HPDE6-E6E7 (cell line): ENCODE measurements at regions not wholly inside any gene's neighbourhood (a gene's known extent, or its start where the extent isn't known, plus 50 kb on each side); places are given as distances from the start of the nearest gene placed in this dataset.

Experiments
- DNase-seq: peaks from one replicate; pipeline ENCODE4 v3.0.0; 2011; ENCODE audit warnings: missing footprints; ENCODE audit errors: extremely low spot score

DNA sequence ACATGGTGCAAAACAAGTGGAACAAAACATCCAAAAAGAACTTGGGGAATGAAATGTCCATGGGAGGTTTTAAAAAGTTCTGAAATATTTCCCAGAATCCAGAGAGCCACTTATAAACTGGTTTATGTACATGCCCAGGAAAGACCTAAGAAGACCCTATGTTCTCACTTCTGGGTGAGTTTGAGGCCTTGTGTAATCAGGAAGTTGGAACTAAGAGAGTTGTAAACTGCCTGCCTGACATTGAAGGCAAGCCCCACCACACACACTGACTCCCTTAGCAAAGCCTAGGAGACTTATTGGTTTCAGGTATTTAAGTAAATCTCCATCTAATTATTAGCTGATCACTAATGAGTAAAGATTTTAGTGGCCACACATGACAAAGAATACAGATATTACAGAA is 142.5 kb downstream of the LRIG3 start:
- DNase-seq, result no peak

DNA sequence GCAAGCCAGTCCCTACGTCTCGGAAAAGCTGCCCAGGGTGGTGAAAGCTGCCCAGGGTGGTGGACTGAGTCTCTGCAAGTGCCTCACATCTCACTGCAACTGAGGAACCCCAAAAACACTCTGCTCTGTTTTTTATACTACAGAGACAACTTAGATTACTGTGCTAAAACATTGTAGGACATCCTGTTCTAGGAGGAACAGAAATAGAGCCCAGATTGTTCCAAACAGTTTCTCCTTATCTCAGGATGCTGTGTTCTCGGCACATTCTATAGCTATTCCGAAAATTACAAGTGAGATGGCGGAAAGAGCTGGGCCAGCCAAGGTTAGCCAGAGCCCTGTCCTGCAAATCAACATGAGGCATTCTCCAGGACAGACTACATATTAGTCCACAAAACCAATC is 138.7 kb downstream of the LRIG3 start:
- no peak for DNase-seq

DNA sequence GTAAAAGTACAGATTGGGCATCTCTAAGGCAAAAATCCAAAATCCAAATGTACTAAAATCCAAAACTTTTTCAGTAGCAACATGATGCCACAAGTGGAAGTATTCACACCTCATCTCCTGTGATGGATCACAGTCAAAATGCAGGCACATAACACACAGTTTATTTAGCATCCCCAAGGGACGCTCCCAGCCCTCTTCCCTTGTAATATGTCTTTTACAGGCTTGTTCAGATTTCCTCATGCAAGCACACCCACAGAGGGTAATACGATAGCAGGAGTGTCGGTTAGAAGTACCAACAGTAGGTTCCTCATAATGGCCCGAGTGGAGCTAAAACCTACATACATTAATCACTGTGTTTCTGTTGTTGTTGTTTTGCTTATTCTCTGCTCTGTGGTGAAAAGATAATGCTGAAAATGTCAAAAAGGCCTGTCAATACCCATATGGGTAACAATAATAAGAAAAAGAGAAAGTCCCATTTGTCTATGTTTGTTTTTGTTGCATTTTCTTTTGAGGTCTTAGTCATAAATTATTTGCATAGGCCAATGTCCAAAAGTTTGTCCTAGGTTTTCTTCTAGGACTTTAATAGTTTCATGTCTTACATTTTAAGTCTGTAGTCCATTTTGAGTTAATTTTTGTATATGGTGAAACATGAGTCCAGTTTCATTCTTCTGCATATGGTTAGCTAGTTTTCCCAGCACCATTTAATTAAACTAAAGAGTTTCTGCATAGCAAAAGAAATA is 133.1 kb downstream of the LRIG3 start:
- DNase-seq, result no peak

DNA sequence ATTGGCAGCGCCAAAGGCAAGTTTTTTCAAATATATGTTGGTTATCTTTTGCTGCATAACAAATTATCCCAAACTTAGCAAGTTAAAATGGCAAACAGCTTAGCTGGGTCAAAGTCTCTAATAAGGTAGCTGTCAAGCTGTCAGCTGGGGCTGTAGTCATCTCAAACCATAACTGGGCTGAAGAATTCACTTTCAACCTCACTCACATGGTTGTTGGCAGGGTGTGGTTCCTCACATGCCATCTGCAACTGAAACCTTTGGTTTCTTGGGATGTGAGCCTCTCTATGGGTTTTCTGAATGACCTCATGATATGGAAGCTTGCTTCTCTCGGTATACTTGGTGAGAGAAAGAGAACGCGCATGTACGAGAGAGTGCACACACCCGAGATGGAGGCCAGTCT is 125.4 kb downstream of the LRIG3 start:
- DNase-seq, result no peak

DNA sequence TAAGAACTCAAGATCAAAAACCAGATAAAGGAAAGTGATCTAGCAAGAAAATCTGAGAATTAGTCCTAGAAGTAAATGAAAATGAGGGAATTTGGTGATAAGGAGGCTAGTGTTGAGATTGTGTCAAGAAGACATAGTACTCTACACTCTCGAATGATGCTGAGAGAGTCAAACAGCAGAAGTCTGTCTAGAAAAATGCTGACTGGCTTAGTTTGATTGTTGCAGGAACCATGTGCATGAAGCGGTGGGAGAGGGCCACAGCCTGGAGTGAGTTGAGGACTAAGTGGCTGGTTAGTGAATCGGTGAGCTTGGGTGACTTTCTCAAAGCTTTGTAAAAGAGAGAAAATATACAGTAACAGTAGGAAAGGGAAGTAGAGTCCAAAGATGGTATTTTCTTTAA is 124.5 kb downstream of the LRIG3 start:
- DNase-seq, result no peak

DNA sequence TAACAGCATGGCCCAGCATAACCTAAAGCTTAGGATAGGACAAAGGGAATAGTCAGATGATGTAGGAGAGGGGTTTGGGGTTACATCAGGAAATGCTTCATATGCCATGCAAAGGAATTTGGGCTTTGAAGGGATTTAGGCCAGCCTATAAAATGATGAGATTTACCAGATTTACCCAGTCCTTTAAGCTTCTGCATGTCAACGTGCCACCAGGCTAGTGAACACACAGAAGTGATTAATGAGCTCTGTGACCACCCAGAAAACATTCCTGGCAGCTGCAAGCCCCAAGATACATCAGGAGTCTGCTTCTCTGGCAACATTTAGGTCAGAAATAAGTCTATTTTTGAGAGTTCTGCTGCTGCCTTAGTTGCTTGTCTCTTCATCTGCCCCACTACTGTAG is 118.3 kb downstream of the LRIG3 start:
- no peak for DNase-seq

DNA sequence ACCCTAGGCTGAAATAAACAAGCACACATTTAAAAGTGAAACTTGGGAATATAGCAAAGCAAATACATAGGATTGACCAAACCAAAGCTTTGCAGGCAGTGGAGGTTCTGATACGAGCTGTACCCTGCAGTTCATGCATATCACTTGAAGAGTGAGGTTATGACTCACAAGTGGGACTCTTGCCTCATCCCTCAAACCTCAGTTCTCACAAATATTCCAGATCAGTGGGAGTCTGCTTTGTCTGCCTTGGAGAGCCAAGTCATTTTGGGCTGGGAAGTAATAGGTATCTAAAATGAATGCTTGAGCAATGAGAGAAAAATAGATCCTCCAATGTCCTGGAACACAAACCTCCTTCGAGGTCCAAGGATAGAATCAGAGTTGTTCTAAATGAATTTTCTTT is 116.4 kb downstream of the LRIG3 start:
- peak; percentile 17 for DNase-seq

DNA sequence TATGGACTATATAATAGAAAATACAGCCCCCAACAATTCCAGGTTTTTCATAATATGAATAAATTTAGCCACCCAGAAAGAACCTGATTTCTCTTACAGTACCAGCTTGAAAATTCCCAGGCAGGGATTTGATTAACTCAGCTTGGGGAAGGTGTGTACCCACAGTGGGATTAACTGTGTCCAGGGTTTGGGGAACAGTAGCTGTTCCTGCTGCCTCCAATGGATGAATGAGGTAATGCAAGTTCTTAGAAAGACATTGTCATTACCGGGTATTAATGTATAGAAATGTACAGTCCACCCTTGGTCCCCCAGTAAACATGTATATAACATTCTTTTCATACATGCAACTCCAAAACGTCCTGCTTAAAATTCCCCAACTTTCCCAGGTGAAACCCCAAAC is 115.6 kb downstream of the LRIG3 start:
- peak; percentile 8 for DNase-seq

DNA sequence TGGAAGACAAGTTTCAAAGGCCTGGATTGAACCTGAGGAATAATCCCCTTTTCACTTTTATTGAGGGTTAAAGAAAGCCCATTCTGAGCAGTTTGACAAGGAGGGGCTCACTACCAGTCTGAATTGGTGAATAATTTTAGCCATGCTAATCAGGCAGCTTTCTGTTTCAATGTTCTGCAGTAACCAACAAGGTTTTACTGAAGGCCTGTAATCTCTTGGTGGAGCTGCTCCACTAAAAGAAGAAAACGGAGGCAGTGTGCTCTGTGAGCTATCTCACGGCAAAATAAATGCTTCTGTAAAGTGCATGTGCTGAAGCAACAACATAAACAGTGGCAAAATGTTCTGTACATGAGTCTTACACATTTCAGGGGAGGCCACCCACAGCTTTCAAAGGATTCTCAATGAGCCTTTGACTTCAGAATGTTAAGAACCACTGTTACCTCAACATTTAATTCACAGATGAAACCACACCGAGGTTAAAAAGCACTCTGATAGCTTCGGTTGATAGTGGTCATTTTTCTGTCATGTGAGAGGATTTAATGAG is 111.2 kb downstream of the LRIG3 start:
- no peak for DNase-seq

DNA sequence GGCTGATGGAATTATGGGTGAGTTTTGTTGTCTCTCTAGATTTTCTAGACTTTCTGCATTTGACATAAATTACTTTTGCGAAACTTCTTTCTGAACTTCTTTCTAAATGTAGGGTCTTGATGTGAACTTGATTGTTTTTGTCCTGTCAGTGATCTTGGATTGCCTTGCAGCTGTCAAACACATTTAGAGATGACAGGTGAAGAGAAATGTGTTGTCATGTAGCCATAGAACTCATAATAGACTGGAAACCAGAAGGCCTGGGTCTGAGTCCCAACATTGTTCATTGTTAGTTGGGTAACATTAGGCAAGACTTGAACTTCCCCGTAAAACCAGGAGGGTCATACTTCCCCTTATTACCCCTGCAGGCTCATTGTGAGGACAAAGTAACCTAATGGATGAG is 109.0 kb downstream of the LRIG3 start:
- no peak for DNase-seq

DNA sequence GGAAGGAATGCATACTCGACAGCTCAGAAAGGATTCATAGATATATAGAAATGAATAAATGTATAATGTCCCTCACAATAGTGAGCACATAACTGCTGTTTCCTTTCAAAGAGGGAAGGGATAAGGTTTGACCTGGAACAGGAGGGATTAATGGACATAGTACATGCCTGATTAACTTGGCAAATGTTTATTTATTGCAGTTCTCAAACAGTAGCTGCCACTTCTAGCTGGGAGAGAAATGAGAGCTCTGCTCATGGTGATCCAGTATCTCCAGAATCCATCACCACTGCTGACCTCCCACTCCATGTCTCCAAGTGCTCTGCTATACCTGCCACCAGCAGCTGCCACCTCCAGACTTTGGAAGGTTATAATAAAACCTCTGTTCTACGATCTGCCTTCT is 108.1 kb downstream of the LRIG3 start:
- DNase-seq, result no peak

DNA sequence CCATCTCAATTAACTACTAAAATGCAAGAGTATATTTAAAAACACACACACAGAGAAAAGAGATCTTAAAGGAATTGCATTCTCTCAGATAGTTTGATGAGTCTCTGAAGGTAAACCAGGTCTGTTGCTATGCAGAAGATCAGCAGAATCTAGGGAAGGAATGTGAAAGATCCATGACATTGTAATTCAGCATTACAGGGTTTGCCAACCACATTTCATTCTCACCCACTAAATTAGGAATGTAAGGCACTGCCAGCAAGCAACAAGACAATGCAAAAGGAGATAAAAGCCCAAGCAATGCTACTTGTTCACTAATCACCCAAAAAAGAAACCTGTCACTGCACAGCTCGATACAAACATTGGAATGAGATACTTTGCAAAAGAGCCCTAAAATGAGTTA is 106.3 kb downstream of the LRIG3 start:
- DNase-seq, result no peak

DNA sequence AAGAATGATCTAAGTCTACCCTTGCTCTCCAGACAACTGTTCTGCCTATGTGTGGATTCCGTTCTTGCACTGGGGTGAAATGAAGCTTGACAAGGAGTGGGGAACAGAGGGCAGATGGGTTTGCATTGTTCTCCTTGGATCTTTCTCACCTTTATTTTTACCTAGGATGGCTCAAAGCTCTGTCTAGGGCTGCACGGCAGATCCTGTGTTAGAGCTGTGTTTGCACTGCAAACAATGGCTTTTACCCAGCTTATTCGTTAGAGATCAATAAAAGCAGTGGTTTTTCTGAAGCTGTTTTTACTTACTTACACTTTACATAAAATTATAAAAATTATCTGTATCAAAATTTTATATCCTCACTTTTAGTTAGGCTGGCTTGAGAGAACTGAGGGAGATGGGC is 105.1 kb downstream of the LRIG3 start:
- DNase-seq, result no peak

DNA sequence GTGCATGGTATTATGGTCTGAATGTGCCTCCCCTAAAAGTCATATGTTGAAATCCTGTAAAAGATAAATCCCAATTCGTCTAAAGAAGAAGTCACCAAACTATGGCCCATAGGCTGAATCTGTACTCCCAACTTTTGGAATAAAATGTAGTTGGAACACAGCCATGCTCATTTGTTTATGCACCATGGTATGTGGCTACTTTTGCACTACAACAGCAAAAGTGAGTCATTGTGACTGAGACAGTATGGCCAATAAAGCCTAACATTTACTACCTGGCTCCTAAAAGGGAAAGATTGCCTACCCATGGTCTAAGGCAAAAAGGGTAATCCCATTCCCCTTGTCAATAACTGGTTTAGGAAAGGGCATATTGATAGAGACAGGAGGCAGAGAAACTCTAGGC is 101.8 kb downstream of the LRIG3 start:
- no peak for DNase-seq

DNA sequence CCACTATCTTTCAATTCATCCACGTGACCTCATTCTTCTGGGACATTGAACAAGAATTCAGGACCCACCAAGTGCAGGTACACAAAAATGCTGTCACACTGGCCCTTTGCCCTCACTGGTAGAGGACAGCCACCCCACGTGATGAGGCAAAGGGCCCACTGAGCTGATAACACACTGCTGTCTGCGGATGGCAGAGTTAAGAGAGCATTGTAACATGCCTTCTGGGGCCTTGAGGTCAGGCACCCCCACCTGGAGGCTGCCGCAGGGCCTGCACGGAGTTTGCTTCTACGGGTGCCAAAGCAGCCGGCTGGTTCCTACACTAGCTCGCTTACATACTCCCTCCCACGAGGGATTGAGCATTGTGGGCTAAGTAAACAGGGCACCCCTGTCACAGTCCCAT is 101.0 kb downstream of the LRIG3 start:
- DNase-seq, result no peak

DNA sequence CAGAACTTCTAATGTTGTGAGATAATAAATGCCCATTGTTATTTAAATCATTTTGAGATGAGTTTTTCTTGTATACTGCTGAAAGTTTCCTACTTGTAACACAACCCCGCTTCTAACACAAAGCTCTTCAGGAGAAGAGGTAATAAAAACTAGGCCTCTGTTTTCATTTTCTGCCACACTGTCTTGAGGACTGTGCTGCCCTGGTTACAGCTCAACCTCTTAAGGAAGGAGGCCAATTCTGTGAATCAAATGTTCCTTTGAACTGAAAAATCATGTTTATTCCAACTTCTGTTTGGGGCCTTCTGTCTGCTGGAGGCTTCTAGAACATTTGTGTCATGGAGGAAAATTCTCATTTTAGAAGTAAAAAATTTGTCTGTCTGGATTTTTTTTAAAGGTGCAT is 100.3 kb downstream of the LRIG3 start:
- DNase-seq, result no peak
